ENCODE measurements at regions not wholly inside any gene's neighbourhood (a gene's known extent, or its start where the extent isn't known, plus 50 kb on each side); places are given as distances from the start of the nearest gene placed in this dataset.

GRCh38 chr16:13401641-13402040 is 500.2 kb downstream of the SHISA9 start:
- TF ChIP-seq MIER3 (CRISPR knock-in tag; IDR thresholded peaks at IDR 0.05; ENCODE audit: borderline replicate concordance) (no peak), ZNF232 (CRISPR knock-in tag; IDR thresholded peaks at IDR 0.05; ENCODE audit: borderline replicate concordance) (no peak), EZH2 (conservative IDR thresholded peaks at IDR 0.05; ENCODE audit: low read depth, low read length) (no peak), REST (IDR thresholded peaks at IDR 0.05; ENCODE audit: borderline replicate concordance in 1 of 2, low read depth in 1 of 2, low read length in 2 of 2) (no peak), ZNF614 (CRISPR knock-in tag; IDR thresholded peaks at IDR 0.05; ENCODE audit: borderline replicate concordance) (no peak)
